ENCODE measurements at regions not wholly inside any gene's neighbourhood (a gene's known extent, or its start where the extent isn't known, plus 50 kb on each side); places are given as distances from the start of the nearest gene placed in this dataset.

DNA sequence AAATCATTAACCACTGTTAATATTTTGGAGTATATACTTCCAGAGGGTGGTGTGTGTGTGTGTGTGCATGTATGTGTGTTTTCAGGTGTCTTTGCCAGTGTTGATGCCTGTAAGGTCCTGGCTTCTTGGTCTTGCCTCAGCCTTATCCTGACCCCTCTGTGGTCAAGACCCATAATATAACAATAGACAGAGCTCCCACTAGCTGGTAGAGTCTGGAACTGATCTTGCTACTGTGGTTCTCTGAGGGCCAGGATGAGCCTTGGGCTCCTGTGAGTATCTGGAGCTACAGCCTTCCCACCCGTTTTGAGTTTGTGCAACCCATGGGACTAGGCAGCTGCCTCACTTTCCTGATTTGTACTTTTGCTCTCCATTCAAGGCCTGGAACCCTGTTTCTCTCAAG is 191.0 kb downstream of the IBTK start:
- H3K4me1 Mint-ChIP-seq, result no peaks in the 10 kb centered on the region
- H3K9me3 Mint-ChIP-seq, result no peaks in the 10 kb centered on the region
- no peak overlapping the region for H3K4me3 Mint-ChIP-seq
- no peak for ATAC-seq (ENCODE audit: low read depth)
- H3K27me3 Mint-ChIP-seq, result peaks cover 4% of the 10 kb centered on the region
- H3K36me3 Mint-ChIP-seq, result no peaks in the 10 kb centered on the region
- DNase-seq (ENCODE audit: low spot score in 2 of 2), result no peak
- no peak overlapping the region for H3K27ac Mint-ChIP-seq

DNA sequence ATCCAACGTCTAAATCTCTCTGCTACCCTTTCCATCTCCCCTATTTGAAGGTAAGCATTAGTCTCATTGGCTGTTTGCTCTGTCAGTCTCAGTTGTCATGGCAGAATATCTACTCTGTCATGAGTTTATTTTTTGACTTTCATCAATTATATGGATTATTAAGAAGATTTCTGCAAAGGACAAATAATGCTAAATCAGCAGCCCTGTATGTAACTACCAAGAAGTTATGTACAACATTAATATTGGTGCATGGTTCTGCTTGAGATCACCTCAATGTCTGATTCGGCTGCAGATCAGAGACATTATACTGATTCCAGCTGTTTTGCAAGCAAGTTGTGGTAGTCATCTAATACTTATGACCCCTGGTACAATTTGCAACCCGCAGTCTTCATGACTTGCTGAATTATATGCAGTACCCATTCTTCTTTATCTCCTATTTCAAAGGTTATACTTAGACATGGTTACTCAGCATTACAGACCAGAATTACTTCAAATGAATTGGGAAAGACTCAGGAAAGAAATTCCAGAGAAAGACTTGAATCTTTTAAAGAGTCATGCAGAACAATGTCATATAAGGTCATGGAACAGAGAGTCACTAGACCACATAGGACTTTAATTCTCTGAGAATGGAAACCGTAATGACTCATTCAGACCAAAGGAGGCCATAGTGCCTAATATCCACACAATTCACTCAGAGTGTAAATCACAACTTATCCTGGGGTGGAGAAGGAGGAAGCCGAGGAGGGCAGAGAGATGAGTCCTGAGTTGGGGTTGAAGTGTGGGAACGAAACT is 201.4 kb downstream of the IBTK start:
- DNase-seq (ENCODE audit: low spot score in 2 of 2) (no peak), ATAC-seq (ENCODE audit: low read depth) (no peak)
- Mint-ChIP-seq H3K4me1 (no peaks in the 10 kb centered on the region), H3K9me3 (no peaks in the 10 kb centered on the region), H3K4me3 (no peak overlapping the region), H3K27ac (no peak overlapping the region), H3K36me3 (no peaks in the 10 kb centered on the region), H3K27me3 (peaks cover 1% of the 10 kb centered on the region)

DNA sequence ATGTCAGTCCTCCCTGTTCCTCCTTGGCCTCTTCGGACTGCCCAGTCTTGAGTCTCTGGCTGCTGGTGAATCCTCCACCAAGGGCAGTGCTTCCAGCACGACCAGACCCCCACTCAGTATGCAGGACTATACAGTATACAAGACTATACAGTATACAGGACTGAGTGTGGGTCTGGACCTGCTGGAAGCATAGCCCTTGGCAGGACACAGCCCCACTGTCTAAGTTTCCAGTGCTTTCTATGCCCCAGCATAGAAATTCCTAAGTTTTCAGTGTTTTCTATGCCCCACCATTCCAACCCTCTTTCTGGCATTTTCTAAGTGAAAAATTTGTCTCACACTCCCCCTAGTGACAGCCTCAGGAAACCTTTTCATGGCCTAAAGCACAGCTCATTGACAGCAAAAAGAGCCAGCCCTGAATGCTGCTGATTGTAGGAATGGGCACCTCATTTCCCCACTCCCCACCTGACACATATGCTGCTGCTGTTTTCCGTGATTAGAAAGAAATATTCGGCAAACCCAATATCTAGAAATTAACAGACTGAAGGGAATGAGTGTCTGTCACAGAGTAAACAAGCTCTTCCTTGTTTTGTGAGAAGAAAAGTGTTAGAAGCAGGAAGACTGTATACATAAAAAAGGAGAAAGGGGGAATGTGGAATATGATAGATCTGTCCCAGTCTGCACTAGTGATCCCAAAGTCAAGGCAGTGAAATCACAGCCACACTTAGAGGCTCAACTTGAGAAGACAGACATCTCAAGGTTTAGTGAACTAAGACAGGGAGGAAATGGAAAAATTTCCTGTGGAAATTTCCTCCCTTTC is 206.9 kb downstream of the IBTK start:
- H3K27me3 Mint-ChIP-seq, result peaks cover 5% of the 10 kb centered on the region
- no peaks in the 10 kb centered on the region for H3K36me3 Mint-ChIP-seq
- no peaks in the 10 kb centered on the region for H3K9me3 Mint-ChIP-seq
- H3K4me3 Mint-ChIP-seq, result no peak overlapping the region
- DNase-seq (ENCODE audit: low spot score in 2 of 2), result peak; percentile 3 to 9
- H3K4me1 Mint-ChIP-seq, result no peaks in the 10 kb centered on the region
- ATAC-seq (ENCODE audit: low read depth), result no peak
- no peak overlapping the region for H3K27ac Mint-ChIP-seq

DNA sequence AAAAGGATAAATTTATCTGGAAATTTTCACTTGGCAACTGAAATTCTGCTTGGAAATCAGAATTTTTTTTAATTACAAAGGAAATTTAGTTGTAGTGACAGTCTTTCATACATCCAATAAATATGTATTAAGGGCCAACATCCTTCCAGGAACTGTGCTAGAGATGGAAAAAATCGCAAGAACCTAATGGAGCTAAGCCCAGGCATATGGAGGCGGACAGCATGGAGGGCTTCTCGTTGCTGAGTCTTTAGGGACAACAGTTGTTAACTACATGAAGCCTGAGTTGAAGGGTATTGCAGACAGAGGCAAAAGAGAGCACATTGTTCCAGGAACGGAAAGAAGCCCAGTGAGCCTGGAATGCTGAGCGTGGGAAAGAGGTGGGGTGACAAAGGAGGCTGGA is 208.9 kb downstream of the IBTK start:
- Mint-ChIP-seq H3K4me1 (no peaks in the 10 kb centered on the region), H3K27me3 (peaks cover 5% of the 10 kb centered on the region), H3K4me3 (no peak overlapping the region), H3K9me3 (no peaks in the 10 kb centered on the region), H3K36me3 (no peaks in the 10 kb centered on the region), H3K27ac (no peak overlapping the region)
- no peak for ATAC-seq (ENCODE audit: low read depth)
- DNase-seq (ENCODE audit: low spot score in 2 of 2), result no peak

DNA sequence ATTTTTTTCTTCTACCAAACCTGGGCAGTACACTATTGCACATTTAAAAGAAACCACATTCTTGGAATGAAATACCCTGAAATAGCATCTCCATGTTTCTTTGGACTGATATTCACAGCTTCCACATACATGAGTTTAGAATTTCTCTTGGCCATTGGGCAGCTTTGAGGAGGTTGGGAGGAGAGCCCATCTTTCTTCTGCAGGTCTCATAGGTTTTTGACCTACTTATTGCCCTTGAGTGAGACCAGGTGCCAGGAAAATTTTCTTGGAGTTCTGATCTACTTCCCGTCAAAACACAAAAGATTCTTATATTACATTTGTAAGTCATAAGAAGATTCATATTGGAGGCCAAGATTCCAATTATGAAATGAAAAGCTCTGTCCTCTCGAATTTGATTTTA is 212.0 kb downstream of the IBTK start:
- Mint-ChIP-seq H3K27me3 (peaks cover 5% of the 10 kb centered on the region), H3K27ac (no peak overlapping the region), H3K4me1 (no peaks in the 10 kb centered on the region), H3K4me3 (no peak overlapping the region), H3K9me3 (no peaks in the 10 kb centered on the region), H3K36me3 (no peaks in the 10 kb centered on the region)
- no peak for ATAC-seq (ENCODE audit: low read depth)
- no peak for DNase-seq (ENCODE audit: low spot score in 2 of 2)

DNA sequence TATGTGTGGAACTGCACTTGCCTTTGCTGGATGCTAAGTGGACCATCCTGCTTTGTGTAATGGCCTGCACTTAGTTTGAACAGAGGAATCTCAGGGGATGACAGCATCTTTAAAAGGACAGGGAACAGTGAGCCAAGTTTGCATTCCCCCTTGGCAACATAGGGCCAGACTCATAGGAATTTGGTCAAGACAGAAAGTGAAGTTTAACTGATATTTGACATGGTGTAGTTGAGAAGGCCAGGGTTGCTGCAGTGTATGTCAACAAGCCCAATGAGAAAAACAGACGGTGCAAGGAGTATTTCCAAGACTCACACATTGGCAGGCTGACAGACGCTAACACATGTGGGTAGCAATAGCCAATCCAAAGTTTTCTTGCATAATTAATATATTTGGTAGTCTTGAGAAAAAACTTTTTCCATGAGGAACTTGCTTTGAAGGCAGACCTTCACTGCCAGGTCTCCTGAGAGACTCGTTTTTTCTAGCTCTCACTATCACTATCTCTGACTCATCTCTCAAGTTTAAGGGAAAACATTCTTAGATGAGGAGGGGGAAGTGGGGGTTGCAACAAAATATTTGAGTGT is 213.8 kb downstream of the IBTK start:
- peaks cover 4% of the 10 kb centered on the region for H3K27me3 Mint-ChIP-seq
- H3K4me1 Mint-ChIP-seq, result no peaks in the 10 kb centered on the region
- no peak for ATAC-seq (ENCODE audit: low read depth)
- no peak overlapping the region for H3K4me3 Mint-ChIP-seq
- no peak for DNase-seq (ENCODE audit: low spot score in 2 of 2)
- H3K36me3 Mint-ChIP-seq, result no peaks in the 10 kb centered on the region
- H3K27ac Mint-ChIP-seq, result no peak overlapping the region
- peaks cover 1% of the 10 kb centered on the region for H3K9me3 Mint-ChIP-seq

DNA sequence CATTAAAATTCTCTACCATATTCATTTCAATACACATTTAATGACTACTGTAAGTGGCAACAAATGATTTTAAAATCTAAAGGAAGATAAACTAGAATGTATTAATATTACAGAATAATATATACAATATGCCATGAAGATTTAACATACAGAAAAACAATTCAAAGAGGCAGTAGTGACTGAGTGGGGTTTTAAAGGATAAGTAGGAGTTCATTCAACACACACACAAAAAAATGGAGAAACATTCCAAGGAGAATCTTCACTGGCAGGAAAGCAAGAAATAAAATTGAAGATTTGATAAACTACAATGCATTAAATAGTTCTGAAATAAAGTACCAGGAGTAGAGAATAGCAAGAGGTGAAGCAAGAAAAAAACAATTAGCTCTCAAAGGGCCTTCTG is 215.1 kb downstream of the IBTK start:
- H3K9me3 Mint-ChIP-seq, result peaks cover 1% of the 10 kb centered on the region
- H3K27me3 Mint-ChIP-seq, result peaks cover 4% of the 10 kb centered on the region
- no peak overlapping the region for H3K4me3 Mint-ChIP-seq
- ATAC-seq (ENCODE audit: low read depth) (no peak), DNase-seq (ENCODE audit: low spot score in 2 of 2) (no peak)
- no peaks in the 10 kb centered on the region for H3K4me1 Mint-ChIP-seq
- H3K27ac Mint-ChIP-seq, result no peak overlapping the region
- H3K36me3 Mint-ChIP-seq, result no peaks in the 10 kb centered on the region

DNA sequence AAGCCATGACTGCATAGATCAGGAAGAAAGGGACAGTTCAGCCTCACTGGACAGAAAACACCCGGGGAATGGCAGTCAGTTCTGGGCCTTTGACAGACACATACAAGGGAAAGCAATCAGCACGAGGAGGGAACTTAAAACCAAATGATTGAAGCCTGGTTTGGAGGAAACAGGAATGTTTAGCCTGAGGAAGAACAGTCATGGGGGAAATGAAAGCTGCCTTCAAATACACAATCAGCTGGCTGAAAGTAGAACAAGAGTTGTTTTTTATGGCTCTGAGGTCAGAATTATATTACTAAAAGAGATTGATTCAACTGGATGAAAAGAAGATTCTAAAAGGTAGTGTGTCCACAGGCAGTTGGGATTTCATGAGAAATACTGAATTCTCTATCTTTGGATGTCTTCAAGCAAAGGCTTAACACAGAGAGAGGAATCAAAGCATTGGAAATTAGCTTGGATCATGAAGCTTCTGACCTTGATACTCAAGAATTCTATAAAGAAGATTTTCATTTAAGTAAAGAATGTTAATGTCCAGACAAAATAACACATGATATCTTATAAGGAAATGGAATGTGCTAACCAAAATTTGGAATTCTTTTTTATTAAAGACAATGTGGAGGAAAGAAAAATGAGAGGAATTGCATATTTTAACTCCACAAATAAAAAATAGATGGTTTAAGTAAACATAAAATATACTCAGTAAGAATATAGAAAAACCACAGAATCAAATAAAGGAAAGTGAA is 216.6 kb downstream of the IBTK start:
- ATAC-seq (ENCODE audit: low read depth) (no peak), DNase-seq (ENCODE audit: low spot score in 2 of 2) (no peak)
- peaks cover 1% of the 10 kb centered on the region for H3K9me3 Mint-ChIP-seq
- H3K27me3 Mint-ChIP-seq, result peaks cover 5% of the 10 kb centered on the region
- H3K4me1 Mint-ChIP-seq, result no peaks in the 10 kb centered on the region
- no peaks in the 10 kb centered on the region for H3K36me3 Mint-ChIP-seq
- no peak overlapping the region for H3K27ac Mint-ChIP-seq
- H3K4me3 Mint-ChIP-seq, result no peak overlapping the region

DNA sequence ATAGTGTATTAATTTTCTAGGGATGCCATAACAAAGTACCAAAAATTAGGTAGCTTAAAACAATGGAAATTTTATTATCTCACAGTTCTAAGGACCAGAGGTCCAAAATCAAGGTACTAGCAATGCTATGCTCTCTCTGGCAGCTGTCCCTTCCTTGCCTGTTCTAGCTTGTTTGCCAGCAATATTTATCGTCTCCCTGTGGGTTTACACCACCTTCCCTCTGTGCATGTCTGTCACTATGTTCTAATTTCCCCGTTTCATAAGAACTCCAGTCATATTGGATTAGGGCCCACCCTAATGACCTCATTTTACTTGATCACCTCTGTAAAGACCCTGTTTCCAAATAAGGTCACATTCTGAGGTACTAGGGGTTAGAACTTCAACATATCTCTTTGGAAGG is 217.2 kb downstream of the IBTK start:
- H3K9me3 Mint-ChIP-seq, result peaks cover 1% of the 10 kb centered on the region

DNA sequence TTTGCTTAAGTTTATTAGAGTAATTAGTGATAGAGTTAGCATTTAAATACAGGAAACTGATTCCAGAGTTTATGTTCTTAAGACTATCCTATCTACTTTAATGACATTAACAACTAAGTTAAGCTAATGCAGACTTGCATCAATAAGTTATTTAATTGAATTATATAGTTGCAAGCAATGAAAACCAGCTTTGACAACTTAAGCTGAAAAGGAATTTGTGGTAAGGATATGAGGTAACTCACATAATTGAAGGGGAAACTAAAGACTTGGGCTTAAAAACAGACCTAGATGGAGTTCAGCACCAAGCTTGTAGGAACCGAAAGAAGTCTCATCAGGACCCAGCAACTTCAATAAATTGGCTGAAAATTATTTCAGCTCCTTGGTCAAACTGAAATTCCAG is 222.3 kb downstream of the IBTK start:
- DNase-seq (ENCODE audit: low spot score in 2 of 2) (no peak), ATAC-seq (ENCODE audit: low read depth) (no peak)
- no peak overlapping the region for H3K27ac Mint-ChIP-seq
- H3K4me1 Mint-ChIP-seq, result no peaks in the 10 kb centered on the region
- no peaks in the 10 kb centered on the region for H3K36me3 Mint-ChIP-seq
- peaks cover 5% of the 10 kb centered on the region for H3K27me3 Mint-ChIP-seq
- no peak overlapping the region for H3K4me3 Mint-ChIP-seq
- peaks cover 1% of the 10 kb centered on the region for H3K9me3 Mint-ChIP-seq

More for the DNA sequence above, 217.2 kb downstream of the IBTK start:
- Mint-ChIP-seq H3K4me3 (no peak overlapping the region), H3K27me3 (peaks cover 5% of the 10 kb centered on the region), H3K36me3 (no peaks in the 10 kb centered on the region), H3K4me1 (no peaks in the 10 kb centered on the region), H3K27ac (no peak overlapping the region)
- DNase-seq (ENCODE audit: low spot score in 2 of 2) (no peak), ATAC-seq (ENCODE audit: low read depth) (no peak)

DNA sequence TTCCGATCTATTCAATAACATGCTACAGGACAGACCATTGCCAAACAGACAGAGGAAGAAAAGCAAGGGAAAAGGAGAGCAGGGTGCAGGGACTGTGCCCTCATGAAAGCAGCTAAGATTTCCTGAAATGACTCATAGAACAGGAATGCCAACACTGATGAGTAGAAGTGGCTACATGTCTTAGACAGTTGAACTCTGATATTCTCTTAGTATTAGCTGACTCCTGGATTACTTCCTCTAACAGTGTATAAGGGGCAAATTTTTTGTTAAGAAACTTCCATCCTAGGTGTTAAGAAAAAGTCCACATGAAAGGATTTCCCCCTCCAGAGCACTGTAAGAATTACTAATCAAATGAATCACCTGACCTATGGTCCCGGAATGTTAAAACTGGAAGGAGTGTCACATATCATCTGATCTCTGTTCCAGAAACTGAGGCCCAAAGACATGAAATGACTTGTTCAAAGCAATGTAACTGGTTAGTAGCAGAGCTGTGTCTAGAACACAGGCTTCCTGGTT is 224.9 kb downstream of the IBTK start:
- Mint-ChIP-seq H3K27me3 (peaks cover 1% of the 10 kb centered on the region), H3K9me3 (no peaks in the 10 kb centered on the region), H3K27ac (no peak overlapping the region), H3K36me3 (no peaks in the 10 kb centered on the region), H3K4me1 (no peaks in the 10 kb centered on the region), H3K4me3 (no peak overlapping the region)
- DNase-seq (ENCODE audit: low spot score in 2 of 2) (no peak), ATAC-seq (ENCODE audit: low read depth) (no peak)

DNA sequence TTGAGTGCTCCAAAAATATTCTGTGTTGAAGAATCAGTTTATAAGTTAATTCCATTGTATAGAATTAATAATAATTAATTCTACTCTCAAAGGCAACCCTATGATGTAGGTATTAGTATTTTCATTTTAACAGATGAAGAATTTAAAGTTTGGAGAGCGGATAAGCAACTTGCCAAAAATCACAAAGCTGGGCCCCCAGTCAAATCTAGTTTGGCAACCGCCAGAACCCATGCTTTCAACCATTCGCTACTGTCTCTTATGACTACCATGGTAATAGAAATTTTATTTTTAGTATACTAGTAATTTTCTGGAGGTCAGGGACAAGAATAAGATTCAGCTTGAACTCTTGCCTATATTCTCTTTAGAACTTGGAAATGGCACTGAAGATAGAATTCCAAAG is 229.8 kb downstream of the IBTK start:
- no peak for DNase-seq (ENCODE audit: low spot score in 2 of 2)
- Mint-ChIP-seq H3K4me1 (no peaks in the 10 kb centered on the region), H3K9me3 (no peaks in the 10 kb centered on the region), H3K27ac (no peak overlapping the region), H3K27me3 (no peaks in the 10 kb centered on the region), H3K36me3 (no peaks in the 10 kb centered on the region), H3K4me3 (no peak overlapping the region)
- no peak for ATAC-seq (ENCODE audit: low read depth)

DNA sequence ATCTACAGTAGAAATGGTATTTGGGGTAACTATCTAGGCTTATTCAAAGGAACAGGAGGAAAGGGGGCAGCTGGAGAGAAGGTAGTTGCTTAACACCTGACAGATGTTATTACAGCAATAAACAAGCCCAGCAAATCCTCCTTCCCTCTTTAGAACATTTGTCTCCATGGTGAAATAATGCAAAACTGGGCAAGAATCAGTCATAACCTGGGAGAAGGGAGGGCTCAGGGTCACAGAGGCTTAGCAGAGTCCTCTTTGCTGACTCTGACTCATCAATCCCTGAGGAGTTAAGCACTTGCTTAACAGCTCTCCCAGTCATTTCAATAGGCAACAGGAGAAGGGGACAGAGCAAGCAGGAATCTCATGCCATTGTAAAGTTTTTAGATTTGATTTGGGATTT is 230.3 kb downstream of the IBTK start:
- DNase-seq (ENCODE audit: low spot score in 2 of 2) (no peak), ATAC-seq (ENCODE audit: low read depth) (no peak)
- Mint-ChIP-seq H3K27me3 (no peaks in the 10 kb centered on the region), H3K9me3 (no peaks in the 10 kb centered on the region), H3K4me3 (no peak overlapping the region), H3K27ac (no peak overlapping the region), H3K4me1 (no peaks in the 10 kb centered on the region), H3K36me3 (no peaks in the 10 kb centered on the region)

DNA sequence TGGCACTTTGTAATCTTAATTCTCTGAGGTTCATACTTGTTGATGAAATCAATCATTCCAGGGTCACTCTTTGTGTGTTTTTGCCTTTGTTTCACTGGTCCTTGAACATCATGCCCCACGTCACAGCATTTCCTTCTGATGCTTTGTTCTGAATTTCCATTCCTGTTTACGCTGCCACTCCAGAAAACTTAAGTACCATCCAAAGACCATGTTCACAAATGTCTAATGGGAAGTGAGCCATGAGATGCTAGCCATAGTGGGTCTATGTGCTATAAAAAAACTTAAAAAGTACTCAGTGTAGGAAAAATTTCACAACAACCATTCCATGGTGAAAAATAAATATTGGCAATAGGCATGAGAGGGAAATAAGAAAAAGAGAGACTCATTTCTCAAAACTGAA is 232.0 kb downstream of the IBTK start:
- Mint-ChIP-seq H3K9me3 (no peaks in the 10 kb centered on the region), H3K27ac (no peak overlapping the region), H3K36me3 (no peaks in the 10 kb centered on the region), H3K4me1 (no peaks in the 10 kb centered on the region), H3K27me3 (no peaks in the 10 kb centered on the region), H3K4me3 (no peak overlapping the region)
- ATAC-seq (ENCODE audit: low read depth), result no peak
- no peak for DNase-seq (ENCODE audit: low spot score in 2 of 2)
